NCI-H345 treated with DMSO at 0.1 percent for 48 hours (cell line): ENCODE measurements at regions not wholly inside any gene's neighbourhood (a gene's known extent, or its start where the extent isn't known, plus 50 kb on each side); places are given as distances from the start of the nearest gene placed in this dataset.
A peak's percentile ranks its signal among the peaks of the same experiment; 100 is the strongest.
"Not testable (repeated sequence)": the region's sequence is repeated elsewhere in the genome, so short reads cannot be mapped to it uniquely, and the experiment has no call there.

Experiments
- DNase-seq: peaks from one replicate; lab custom pipeline; 2025; ENCODE audit not compliant: unreplicated experiment; lab: John Stamatoyannopoulos, UW

- DNase-seq: no peak
These were observed 228.2 kb downstream of the PCDH10 start for GRCh38 chr4:133377286-133377685.

DNA sequence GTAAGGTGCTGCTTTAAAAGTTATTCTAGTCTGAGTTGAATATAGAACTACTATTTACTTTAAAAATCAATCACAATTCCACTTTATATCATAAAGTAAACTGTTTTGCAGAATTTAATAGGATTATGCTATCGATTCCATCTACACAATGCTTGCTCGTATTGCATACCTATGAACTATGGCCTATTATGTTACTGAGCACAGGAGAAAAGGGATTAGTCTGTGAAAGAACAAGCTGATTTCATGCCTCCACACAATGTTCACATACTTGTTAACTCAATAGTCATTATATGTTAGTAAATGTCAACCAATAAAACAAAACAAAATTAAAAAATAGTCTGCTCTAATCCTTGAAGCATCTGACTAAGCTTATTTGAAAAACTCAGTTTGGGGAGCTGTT, 223.6 kb downstream of the PCDH10 start:
- no peak for DNase-seq

GRCh38 chr4:133355633-133356032, 206.5 kb downstream of the PCDH10 start:
- no peak for DNase-seq

GRCh38 chr4:133347409-133347808, 198.3 kb downstream of the PCDH10 start:
- no peak for DNase-seq

DNA sequence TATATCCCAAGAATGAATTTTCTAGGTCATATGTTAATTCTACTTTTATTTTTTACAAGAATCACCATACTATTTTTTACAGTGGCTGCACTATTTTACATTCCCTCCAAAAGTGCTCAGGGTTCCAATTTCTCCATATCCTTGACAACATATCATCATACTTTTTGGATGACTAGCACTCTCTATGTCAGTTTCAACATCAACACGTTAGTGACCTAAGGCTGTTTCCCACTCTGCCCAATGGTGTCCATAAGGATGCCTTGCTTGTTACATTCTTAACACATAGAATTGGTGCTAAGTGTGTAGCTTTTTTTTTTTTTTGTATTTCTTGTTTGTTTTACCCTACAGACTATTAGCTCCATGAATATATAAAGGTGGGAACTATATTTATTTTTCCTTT, 175.4 kb downstream of the PCDH10 start:
- DNase-seq: no peak

- no peak for DNase-seq
These were observed 174.6 kb downstream of the PCDH10 start for GRCh38 chr4:133323670-133324069.

GRCh38 chr4:133320576-133321170, 171.6 kb downstream of the PCDH10 start:
- peak; percentile 40 for DNase-seq

DNA sequence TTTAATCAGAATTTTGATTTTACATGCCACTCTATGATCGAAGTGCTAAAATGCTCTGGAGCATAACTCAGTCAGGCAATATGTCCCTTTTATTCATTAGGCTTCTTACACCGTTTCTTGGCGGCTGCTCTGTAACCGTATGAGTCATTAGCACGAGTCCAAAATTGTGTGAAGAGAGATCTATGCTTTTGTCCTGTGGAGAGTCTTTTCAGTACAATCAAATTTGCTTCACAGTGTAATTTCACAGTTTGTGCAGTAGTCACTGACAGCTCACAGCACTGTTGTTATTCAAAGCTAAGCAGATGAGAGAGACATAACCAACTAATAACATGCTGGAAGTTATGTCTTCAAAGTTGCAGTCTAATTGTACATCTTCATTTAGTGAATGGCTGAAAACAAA, 167.8 kb downstream of the PCDH10 start:
- no peak for DNase-seq

- no peak for DNase-seq
These were observed 165.9 kb downstream of the PCDH10 start for GRCh38 chr4:133314991-133315390.

DNA sequence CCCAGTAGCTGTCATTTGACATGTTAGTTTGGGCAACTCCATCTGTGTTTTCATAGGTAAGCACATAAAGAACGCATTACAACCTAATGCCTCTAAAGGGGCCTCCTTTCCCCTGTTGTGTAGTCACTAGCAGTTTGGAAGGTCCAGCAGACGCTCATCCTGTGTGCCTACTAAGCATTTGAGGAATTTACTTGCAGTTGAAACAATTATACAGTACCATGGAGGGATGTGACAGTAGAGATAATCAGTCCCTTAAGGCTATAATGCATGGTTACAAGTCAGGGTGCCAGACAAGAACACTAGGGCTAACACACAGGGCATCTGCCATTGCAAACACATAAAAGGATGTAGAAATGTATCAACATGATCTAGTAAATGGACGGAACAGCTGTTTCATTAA, 138.3 kb downstream of the PCDH10 start:
- no peak for DNase-seq

DNA sequence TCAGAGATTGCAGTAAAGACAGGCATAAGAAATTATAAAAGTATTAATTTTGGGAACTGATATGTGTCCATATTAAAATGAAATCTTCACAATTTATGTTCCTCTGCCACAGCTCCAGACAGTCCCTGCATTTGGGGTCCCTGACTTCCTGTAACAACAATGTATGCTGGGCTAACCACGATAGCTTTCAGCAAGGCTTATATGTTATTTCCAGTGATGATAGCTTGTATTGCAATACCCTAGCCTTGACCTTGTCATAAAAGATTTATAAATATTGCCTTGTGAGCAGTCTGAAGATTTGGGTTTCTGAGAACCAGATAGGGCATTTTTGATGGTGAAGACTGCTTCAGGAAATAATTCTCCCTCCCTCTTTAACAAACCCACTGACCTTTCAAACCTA, 129.5 kb downstream of the PCDH10 start:
- DNase-seq: no peak

DNA sequence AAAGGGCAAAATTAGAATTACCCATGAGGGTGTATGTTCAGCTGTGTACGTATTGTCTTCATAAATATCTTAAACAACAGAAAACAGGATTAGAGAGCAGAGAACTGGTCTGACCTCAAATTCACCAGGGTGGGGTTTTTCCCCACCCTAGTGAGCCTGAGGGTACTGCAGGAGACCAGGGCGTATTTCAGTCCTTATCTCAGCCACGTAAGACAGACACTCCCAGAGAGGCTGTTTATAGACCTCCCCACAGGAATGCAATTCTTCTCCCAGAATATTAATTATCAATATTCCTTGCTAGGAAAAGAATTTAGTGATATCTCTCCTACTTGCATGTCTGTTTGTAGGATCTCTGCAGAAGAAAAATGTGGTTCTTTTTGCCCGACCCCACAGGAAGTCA, 128.8 kb downstream of the PCDH10 start:
- not testable (repeated sequence) for DNase-seq

- no peak for DNase-seq
These were observed 126.2 kb downstream of the PCDH10 start for GRCh38 chr4:133275246-133275645.

GRCh38 chr4:133273401-133273800, 124.3 kb downstream of the PCDH10 start:
- no peak for DNase-seq

- DNase-seq: no peak
These were observed 121.0 kb downstream of the PCDH10 start for GRCh38 chr4:133270021-133270570.

GRCh38 chr4:133268205-133268604, 119.1 kb downstream of the PCDH10 start:
- no peak for DNase-seq

DNA sequence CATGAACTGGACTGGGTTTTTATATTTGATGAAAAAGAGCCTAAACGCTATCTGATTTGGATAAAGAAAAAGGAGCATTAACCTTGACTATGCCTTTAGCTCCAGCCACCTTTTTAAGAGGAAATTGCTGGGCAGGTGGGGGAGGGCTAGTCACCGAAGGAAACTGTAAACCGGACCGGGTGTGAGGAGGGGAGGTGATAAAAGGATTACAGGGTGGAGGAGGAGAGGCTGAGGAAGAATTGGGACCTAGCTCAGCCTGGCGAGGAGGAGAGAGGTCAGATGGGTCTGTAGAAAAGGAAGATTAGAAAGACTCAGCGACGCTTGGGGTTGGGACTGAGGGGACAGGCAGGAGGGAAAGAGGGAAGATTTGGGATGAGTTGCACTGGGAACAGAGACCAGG, 118.4 kb downstream of the PCDH10 start:
- not testable (repeated sequence) for DNase-seq

- not testable (repeated sequence) for DNase-seq
These were observed 117.9 kb downstream of the PCDH10 start for GRCh38 chr4:133266966-133267365.

GRCh38 chr4:133264251-133264650, 115.2 kb downstream of the PCDH10 start:
- DNase-seq: not testable (repeated sequence)

GRCh38 chr4:133263104-133263503, 114.0 kb downstream of the PCDH10 start:
- DNase-seq: no peak

DNA sequence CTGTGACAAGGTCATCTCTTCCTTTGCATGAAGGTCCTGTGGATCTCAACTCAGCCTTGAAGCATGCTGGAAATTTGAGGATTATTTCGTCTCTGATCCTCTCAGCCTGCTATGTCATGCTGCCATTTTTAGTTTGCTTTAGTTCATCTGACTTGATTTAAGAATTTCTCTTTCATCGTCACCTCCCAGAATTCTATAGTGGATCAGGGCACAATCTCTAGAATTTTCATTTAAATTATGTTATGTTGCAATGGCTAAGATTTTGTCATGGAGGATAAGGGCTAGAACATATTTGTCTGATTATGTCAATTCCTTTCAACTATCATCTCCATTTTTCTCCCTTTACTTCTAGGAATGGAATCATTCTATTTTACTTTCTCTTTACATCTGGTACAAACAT, 98.8 kb downstream of the PCDH10 start:
- DNase-seq: no peak

GRCh38 chr4:133245226-133245625, 96.1 kb downstream of the PCDH10 start:
- no peak for DNase-seq
